ENCODE measurements at regions not wholly inside any gene's neighbourhood (a gene's known extent, or its start where the extent isn't known, plus 50 kb on each side); places are given as distances from the start of the nearest gene placed in this dataset.

GRCh38 chr13:31462766-31463165 lies 263.0 kb downstream of the B3GLCT start:
- H3K4me2 ChIP-seq (ENCODE audit: insufficient read depth, low read length) = no peak overlapping the region
- intact Hi-C loops (cut with micrococcal nuclease) = no loop called here
- H3K4me1 ChIP-seq (replicated peaks in 1 of 2; ENCODE audit: control insufficient read depth in 2 of 2, insufficient read depth in 2 of 2, low read length in 2 of 2) = no peaks in the 10 kb centered on the region
- WGBS (ENCODE audit: insufficient coverage, low coverage, missing lambda C conversion rate) = 0% methylated on average over 3 of the region's 3 CpGs
- no peak overlapping the region for H3K9ac ChIP-seq (ENCODE audit: insufficient read depth in 1 of 2, low read depth in 2 of 2, low read length in 2 of 2)
- in situ Hi-C loops (cut with MboI) = no loop called here
- H3K79me2 ChIP-seq (ENCODE audit: control insufficient read depth, insufficient read depth, low read length) = no peaks in the 10 kb centered on the region
- no peak overlapping the region for H2AFZ ChIP-seq (ENCODE audit: low read depth, low read length)
- no peaks in the 10 kb centered on the region for H3K36me3 ChIP-seq (ENCODE audit: control insufficient read depth, insufficient read depth, low read length)
- H3K27me3 ChIP-seq (ENCODE audit: control insufficient read depth in 2 of 2, insufficient read depth in 2 of 2, low read length in 2 of 2) = no peaks in the 10 kb centered on the region
- ChIA-PET POLR2A (no interaction called here), CTCF (ENCODE audit: low intra/inter-chr PET ratio) (no interaction called here)
- no peak overlapping the region for H3K27ac ChIP-seq (ENCODE audit: extremely low read depth, low read depth, low read length)
- no peak for FAIRE-seq
- no peaks in the 10 kb centered on the region for H4K20me1 ChIP-seq (replicated peaks; ENCODE audit: control insufficient read depth, insufficient read depth, low read length)
- no peak for DNase-seq (ENCODE audit: extremely low read depth in 1 of 4, low spot score in 3 of 4)
- H3K9me3 ChIP-seq (replicated peaks; ENCODE audit: control insufficient read depth, insufficient read depth, low read depth, low read length) = no peaks in the 10 kb centered on the region
- no peak overlapping the region for H3K4me3 ChIP-seq
- no peak for ATAC-seq
- no peaks in the 10 kb centered on the region for H3K9me1 ChIP-seq (ENCODE audit: control insufficient read depth, insufficient read depth, low read length)
- no TSS peak for BruUV-seq (replicated peaks)
- TF ChIP-seq, protein P1, sequence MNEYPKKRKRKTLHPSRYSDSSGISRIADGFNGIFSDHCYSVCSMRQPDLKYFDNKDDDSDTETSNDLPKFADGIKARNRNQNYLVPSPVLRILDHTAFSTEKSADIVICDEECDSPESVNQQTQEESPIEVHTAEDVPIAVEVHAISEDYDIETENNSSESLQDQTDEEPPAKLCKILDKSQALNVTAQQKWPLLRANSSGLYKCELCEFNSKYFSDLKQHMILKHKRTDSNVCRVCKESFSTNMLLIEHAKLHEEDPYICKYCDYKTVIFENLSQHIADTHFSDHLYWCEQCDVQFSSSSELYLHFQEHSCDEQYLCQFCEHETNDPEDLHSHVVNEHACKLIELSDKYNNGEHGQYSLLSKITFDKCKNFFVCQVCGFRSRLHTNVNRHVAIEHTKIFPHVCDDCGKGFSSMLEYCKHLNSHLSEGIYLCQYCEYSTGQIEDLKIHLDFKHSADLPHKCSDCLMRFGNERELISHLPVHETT (CRISPR knock-in tag; conservative IDR thresholded peaks at IDR 0.05 in 1 of 2, IDR thresholded peaks at IDR 0.05 in 1 of 2) = no peak
- no peak for TF ChIP-seq TAF9B (IDR thresholded peaks at IDR 0.05; ENCODE audit: partially characterized antibody)
- no peak for TF ChIP-seq ZNF165 (CRISPR knock-in tag; IDR thresholded peaks at IDR 0.05; ENCODE audit: borderline replicate concordance)
- no peak for TF ChIP-seq HNRNPL (IDR thresholded peaks at IDR 0.05; ENCODE audit: low read depth, low read length)
- TF ChIP-seq MITF (IDR thresholded peaks at IDR 0.05) = no peak
- TF ChIP-seq, protein P2, sequence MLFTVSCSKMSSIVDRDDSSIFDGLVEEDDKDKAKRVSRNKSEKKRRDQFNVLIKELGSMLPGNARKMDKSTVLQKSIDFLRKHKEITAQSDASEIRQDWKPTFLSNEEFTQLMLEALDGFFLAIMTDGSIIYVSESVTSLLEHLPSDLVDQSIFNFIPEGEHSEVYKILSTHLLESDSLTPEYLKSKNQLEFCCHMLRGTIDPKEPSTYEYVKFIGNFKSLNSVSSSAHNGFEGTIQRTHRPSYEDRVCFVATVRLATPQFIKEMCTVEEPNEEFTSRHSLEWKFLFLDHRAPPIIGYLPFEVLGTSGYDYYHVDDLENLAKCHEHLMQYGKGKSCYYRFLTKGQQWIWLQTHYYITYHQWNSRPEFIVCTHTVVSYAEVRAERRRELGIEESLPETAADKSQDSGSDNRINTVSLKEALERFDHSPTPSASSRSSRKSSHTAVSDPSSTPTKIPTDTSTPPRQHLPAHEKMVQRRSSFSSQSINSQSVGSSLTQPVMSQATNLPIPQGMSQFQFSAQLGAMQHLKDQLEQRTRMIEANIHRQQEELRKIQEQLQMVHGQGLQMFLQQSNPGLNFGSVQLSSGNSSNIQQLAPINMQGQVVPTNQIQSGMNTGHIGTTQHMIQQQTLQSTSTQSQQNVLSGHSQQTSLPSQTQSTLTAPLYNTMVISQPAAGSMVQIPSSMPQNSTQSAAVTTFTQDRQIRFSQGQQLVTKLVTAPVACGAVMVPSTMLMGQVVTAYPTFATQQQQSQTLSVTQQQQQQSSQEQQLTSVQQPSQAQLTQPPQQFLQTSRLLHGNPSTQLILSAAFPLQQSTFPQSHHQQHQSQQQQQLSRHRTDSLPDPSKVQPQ (CRISPR knock-in tag; IDR thresholded peaks at IDR 0.05; ENCODE audit: borderline replicate concordance) = no peak
- TF ChIP-seq NFE2L1 (tag; IDR thresholded peaks at IDR 0.05; ENCODE audit: borderline replicate concordance, low read depth) = no peak
- TF ChIP-seq, protein P3, sequence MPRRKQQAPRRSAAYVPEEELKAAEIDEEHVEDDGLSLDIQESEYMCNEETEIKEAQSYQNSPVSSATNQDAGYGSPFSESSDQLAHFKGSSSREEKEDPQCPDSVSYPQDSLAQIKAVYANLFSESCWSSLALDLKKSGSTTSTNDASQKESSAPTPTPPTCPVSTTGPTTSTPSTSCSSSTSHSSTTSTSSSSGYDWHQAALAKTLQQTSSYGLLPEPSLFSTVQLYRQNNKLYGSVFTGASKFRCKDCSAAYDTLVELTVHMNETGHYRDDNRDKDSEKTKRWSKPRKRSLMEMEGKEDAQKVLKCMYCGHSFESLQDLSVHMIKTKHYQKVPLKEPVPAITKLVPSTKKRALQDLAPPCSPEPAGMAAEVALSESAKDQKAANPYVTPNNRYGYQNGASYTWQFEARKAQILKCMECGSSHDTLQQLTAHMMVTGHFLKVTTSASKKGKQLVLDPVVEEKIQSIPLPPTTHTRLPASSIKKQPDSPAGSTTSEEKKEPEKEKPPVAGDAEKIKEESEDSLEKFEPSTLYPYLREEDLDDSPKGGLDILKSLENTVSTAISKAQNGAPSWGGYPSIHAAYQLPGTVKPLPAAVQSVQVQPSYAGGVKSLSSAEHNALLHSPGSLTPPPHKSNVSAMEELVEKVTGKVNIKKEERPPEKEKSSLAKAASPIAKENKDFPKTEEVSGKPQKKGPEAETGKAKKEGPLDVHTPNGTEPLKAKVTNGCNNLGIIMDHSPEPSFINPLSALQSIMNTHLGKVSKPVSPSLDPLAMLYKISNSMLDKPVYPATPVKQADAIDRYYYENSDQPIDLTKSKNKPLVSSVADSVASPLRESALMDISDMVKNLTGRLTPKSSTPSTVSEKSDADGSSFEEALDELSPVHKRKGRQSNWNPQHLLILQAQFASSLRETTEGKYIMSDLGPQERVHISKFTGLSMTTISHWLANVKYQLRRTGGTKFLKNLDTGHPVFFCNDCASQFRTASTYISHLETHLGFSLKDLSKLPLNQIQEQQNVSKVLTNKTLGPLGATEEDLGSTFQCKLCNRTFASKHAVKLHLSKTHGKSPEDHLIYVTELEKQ (CRISPR knock-in tag; IDR thresholded peaks at IDR 0.05) = no peak
- no peak for TF ChIP-seq ZNF830 (CRISPR knock-in tag; IDR thresholded peaks at IDR 0.05)
- TF ChIP-seq ZNF263 (CRISPR knock-in tag; IDR thresholded peaks at IDR 0.05; ENCODE audit: borderline replicate concordance) = no peak
- no peak for TF ChIP-seq MEIS2 (IDR thresholded peaks at IDR 0.05; ENCODE audit: partially characterized antibody)
- TF ChIP-seq ZC3H8 (IDR thresholded peaks at IDR 0.05) = no peak
- TF ChIP-seq BCL6 (CRISPR knock-in tag; IDR thresholded peaks at IDR 0.05) = no peak
- no peak for TF ChIP-seq RHOXF2B (CRISPR knock-in tag; conservative IDR thresholded peaks at IDR 0.05)
- TF ChIP-seq HSF4 (CRISPR knock-in tag; IDR thresholded peaks at IDR 0.05; ENCODE audit: borderline replicate concordance) = no peak

Measured in K562 (cell line).